Spleen (tissue), 7 donors: ENCODE measurements at regions not wholly inside any gene's neighbourhood (a gene's known extent, or its start where the extent isn't known, plus 50 kb on each side); places are given as distances from the start of the nearest gene placed in this dataset.

Source experiments
- CTCF ChIP-seq, 11 experiments: fragments of 200-600 bp in 7 of 11; fragments of 450-650 bp in 4 of 11; sonication (generic) in 4 of 11; IDR thresholded peaks in 8 of 11; conservative IDR thresholded peaks in 3 of 11; 1 replicate in 7 of 11; 2 replicates in 4 of 11; pipeline versions ENCODE4 v1.4.0 to v1.8.0; 2016 to 2021; ENCODE audit warnings: antibody characterized with exemption in 11 of 11, inconsistent platforms in 4 of 11, mild to moderate bottlenecking in 1 of 11
- POLR2A ChIP-seq, 3 donors: fragments of 450-650 bp; IDR thresholded peaks; one replicate each; pipeline ENCODE4 v1.5.1; 2017; ENCODE audit warnings: antibody characterized with exemption in 3 of 3, mild to moderate bottlenecking in 1 of 3
- POLR2AphosphoS5 ChIP-seq, 3 donors: sonication (generic); formaldehyde crosslinking; IDR thresholded peaks; one replicate each; pipeline ENCODE4 v1.5.1; 2017; ENCODE audit warnings: antibody characterized with exemption in 3 of 3
- donor health status: DM: no; HTN: no; CAD: no; lungs with moderate emphysema.
- donor health status: DM: no; HTN: no; CAD: no.
- donor health status: DM: no; HTN: no; CAD: no.

DNA sequence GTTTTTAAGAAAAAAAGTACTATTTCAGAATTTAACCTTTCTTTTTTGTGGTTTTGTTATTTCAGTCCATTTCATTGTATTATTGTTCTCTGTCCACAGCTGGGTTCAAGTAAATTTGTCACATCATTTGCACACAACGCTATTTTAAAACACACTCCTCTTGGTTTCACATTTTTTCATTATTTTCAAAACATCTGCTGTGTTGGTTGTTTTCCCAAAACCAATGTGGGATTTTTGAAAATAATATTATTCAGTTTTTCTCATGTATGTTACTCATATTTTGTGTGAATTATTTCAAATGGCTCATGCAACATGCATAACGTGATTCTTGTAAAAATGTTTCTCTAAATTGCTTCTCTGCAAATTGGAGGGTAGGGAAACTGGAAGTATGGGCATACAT, 589.2 kb downstream of the METTL4 start:
- no peak for TF ChIP-seq CTCF (IDR thresholded peaks at IDR 0.05 in 8 of 11, conservative IDR thresholded peaks at IDR 0.05 in 3 of 11)
- no peak for TF ChIP-seq POLR2AphosphoS5 (IDR thresholded peaks at IDR 0.05)
- TF ChIP-seq POLR2A (IDR thresholded peaks at IDR 0.05) = no peak
